GM23338 (cell line): ENCODE measurements at regions not wholly inside any gene's neighbourhood (a gene's known extent, or its start where the extent isn't known, plus 50 kb on each side); places are given as distances from the start of the nearest gene placed in this dataset.

Source experiments
- ATAC-seq: fragments of 200-7000 bp; cut with Tn5 transposase; 3 replicates; pipeline ENCODE4 v1.9.1; 2020
- DNase-seq: peaks from one replicate; pipeline ENCODE4 v3.0.0-alpha.2; 2015; ENCODE audit warnings: low spot score
- H2AFZ ChIP-seq: fragments of 200-600 bp; sonication (generic); 2 replicates; pipeline ENCODE4 v1.8.0; 2016; ENCODE audit warnings: antibody characterized with exemption, mild to moderate bottlenecking, moderate library complexity
- H3F3A ChIP-seq: fragments of 200-600 bp; sonication (generic); replicated peaks from 2 replicates; pipeline ENCODE4 v1.8.0; 2017; ENCODE audit warnings: antibody characterized with exemption, mixed run types, low read depth
- H3K27ac ChIP-seq: fragments of 200-600 bp; sonication (generic); 2 replicates; pipeline ENCODE4 v1.6.1; 2016; ENCODE audit warnings: low read depth
- H3K27me3 ChIP-seq: fragments of 200-600 bp; sonication (generic); 2 replicates; pipeline ENCODE4 v1.8.0; 2016; ENCODE audit warnings: mild to moderate bottlenecking, mixed run types, moderate library complexity; ENCODE audit not compliant: insufficient read depth
- H3K36me3 ChIP-seq: fragments of 200-600 bp; sonication (generic); 2 replicates; pipeline ENCODE4 v1.8.0; 2016; ENCODE audit warnings: mild to moderate bottlenecking; ENCODE audit not compliant: insufficient read depth
- H3K4me1 ChIP-seq: fragments of 200-600 bp; sonication (generic); 2 replicates; pipeline ENCODE4 v1.8.0; 2016; ENCODE audit warnings: mild to moderate bottlenecking, moderate library complexity; ENCODE audit not compliant: insufficient read depth
- H3K4me2 ChIP-seq: fragments of 200-600 bp; sonication (generic); 2 replicates; pipeline ENCODE4 v1.7.1; 2017; ENCODE audit warnings: mixed run types
- H3K4me3 ChIP-seq: fragments of 200-600 bp; sonication (generic); 2 replicates; pipeline ENCODE4 v1.6.1; 2016; ENCODE audit warnings: mixed run types
- H3K79me2 ChIP-seq: fragments of 200-600 bp; sonication (generic); replicated peaks from 2 replicates; pipeline ENCODE4 v1.8.0; 2017; ENCODE audit warnings: mild to moderate bottlenecking; ENCODE audit not compliant: insufficient read depth
- H3K9me2 ChIP-seq: fragments of 200-600 bp; sonication (generic); 2 replicates; pipeline ENCODE4 v1.8.0; 2017; ENCODE audit not compliant: insufficient read depth
- H4K20me1 ChIP-seq: fragments of 200-600 bp; sonication (generic); replicated peaks from 2 replicates; pipeline ENCODE4 v1.8.0; 2017; ENCODE audit warnings: mild to moderate bottlenecking; ENCODE audit not compliant: insufficient read depth
- H3K27ac Mint-ChIP-seq: 2 replicates; pipeline ENCODE4 v1.8.0; 2020; ENCODE audit warnings: inconsistent platforms, mild to moderate bottlenecking, moderate library complexity, mixed read lengths
- H3K27me3 Mint-ChIP-seq: 3 replicates; pipeline ENCODE4 v1.8.0; 2022; ENCODE audit warnings: low read depth, mild to moderate bottlenecking, moderate library complexity, mixed read lengths, inconsistent platforms; ENCODE audit not compliant: insufficient read depth, poor library complexity
- H3K36me3 Mint-ChIP-seq: 3 replicates; pipeline ENCODE4 v1.8.0; 2021; ENCODE audit warnings: low read depth, mild to moderate bottlenecking, inconsistent platforms, moderate library complexity, mixed read lengths
- H3K4me1 Mint-ChIP-seq: 3 replicates; pipeline ENCODE4 v1.8.0; 2020; ENCODE audit warnings: mild to moderate bottlenecking, inconsistent platforms, mixed read lengths
- H3K4me3 Mint-ChIP-seq: 3 replicates; pipeline ENCODE4 v1.8.0; 2021; ENCODE audit warnings: moderate library complexity, mild to moderate bottlenecking, inconsistent platforms, mixed read lengths
- H3K9me3 Mint-ChIP-seq: 3 replicates; pipeline ENCODE4 v1.8.0; 2020; ENCODE audit warnings: moderate library complexity, mild to moderate bottlenecking, inconsistent platforms, mixed read lengths
- CREB1 ChIP-seq: fragments of 250-450 bp; sonication (Bioruptor Pico); IDR thresholded peaks from 2 replicates; pipeline ENCODE4 v1.5.0; 2020; ENCODE audit warnings: low read depth, mild to moderate bottlenecking, moderate library complexity
- ETS1 ChIP-seq: IDR thresholded peaks from 2 replicates; pipeline ENCODE4 v1.6.1; 2016; ENCODE audit warnings: antibody characterized with exemption
- EZH2phosphoT487 ChIP-seq: fragments of 200-600 bp; sonication (generic); IDR thresholded peaks from one replicate; pipeline ENCODE4 v1.8.1; 2018; ENCODE audit warnings: antibody characterized with exemption; ENCODE audit not compliant: unreplicated experiment
- POLR2AphosphoS5 ChIP-seq: IDR thresholded peaks from 2 replicates; pipeline ENCODE4 v1.6.1; 2016; ENCODE audit warnings: antibody characterized with exemption, low read depth
- STAT1 ChIP-seq: IDR thresholded peaks from one replicate; pipeline ENCODE4 v1.6.1; 2016; ENCODE audit warnings: antibody characterized with exemption; ENCODE audit not compliant: unreplicated experiment
- ZNF114 ChIP-seq: fragments of 250-450 bp; sonication (Bioruptor Pico); IDR thresholded peaks from 2 replicates; pipeline ENCODE4 v1.5.0; 2020; ENCODE audit warnings: mild to moderate bottlenecking, moderate library complexity
- ZNF331 ChIP-seq: fragments of 250-450 bp; sonication (Bioruptor Pico); IDR thresholded peaks from 2 replicates; pipeline ENCODE4 v1.5.0; 2020; ENCODE audit warnings: low read depth, mild to moderate bottlenecking, moderate library complexity
- ZNF462 ChIP-seq: fragments of 250-450 bp; sonication (Bioruptor Pico); IDR thresholded peaks from 2 replicates; pipeline ENCODE4 v1.5.0; 2020; ENCODE audit warnings: mild to moderate bottlenecking, moderate library complexity

GRCh38 chr6:122068291-122068769 lies 331.1 kb upstream of the HSF2 start:
- Mint-ChIP-seq H3K36me3 (no peaks in the 10 kb centered on the region), H3K27me3 (no peaks in the 10 kb centered on the region), H3K4me1 (peaks cover 6% of the 10 kb centered on the region; the same call in 2 of the 3 replicates), H3K9me3 (no peaks in the 10 kb centered on the region; the same call in 2 of the 3 replicates), H3K27ac (no peak overlapping the region), H3K4me3 (no peak overlapping the region)
- H3K27ac ChIP-seq = no peak overlapping the region
- DNase-seq (no peak), ATAC-seq (no peak)
- TF ChIP-seq EZH2phosphoT487 (no peak), CREB1 (CRISPR knock-in tag) (no peak), ZNF114 (no peak)
- H4K20me1 ChIP-seq = no peaks in the 10 kb centered on the region
- H3K9me2 ChIP-seq = no peaks in the 10 kb centered on the region
- H3K36me3 ChIP-seq = no peaks in the 10 kb centered on the region
- H3K4me2 ChIP-seq = no peak overlapping the region
- no peak overlapping the region for H2AFZ ChIP-seq
- H3F3A ChIP-seq = no peaks in the 10 kb centered on the region
- peaks cover 8% of the 10 kb centered on the region for H3K4me1 ChIP-seq
- H3K79me2 ChIP-seq = no peaks in the 10 kb centered on the region
- no peak overlapping the region for H3K4me3 ChIP-seq
- no peaks in the 10 kb centered on the region for H3K27me3 ChIP-seq

GRCh38 chr6:122069932-122070331 lies 329.5 kb upstream of the HSF2 start:
- no peaks in the 10 kb centered on the region for H3K36me3 Mint-ChIP-seq
- peaks cover 5% of the 10 kb centered on the region; the same call in 2 of the 3 replicates for H3K4me1 Mint-ChIP-seq
- no peaks in the 10 kb centered on the region; the same call in 2 of the 3 replicates for H3K9me3 Mint-ChIP-seq
- peaks cover under 1% of the 10 kb centered on the region; the same call in 1 of the 2 replicates for H3K4me1 ChIP-seq
- no peak for DNase-seq
- H3K4me3 Mint-ChIP-seq = no peak overlapping the region
- TF ChIP-seq ZNF331 (no peak), CREB1 (CRISPR knock-in tag) (no peak), ZNF114 (no peak), STAT1 (no peak), ETS1 (no peak), POLR2AphosphoS5 (no peak)
- no peak overlapping the region for H3K27ac ChIP-seq
- H3K9me2 ChIP-seq = no peaks in the 10 kb centered on the region
- H3K4me3 ChIP-seq = no peak overlapping the region
- H3K27ac Mint-ChIP-seq = no peak overlapping the region
- no peaks in the 10 kb centered on the region for H3K27me3 Mint-ChIP-seq
- H3K4me2 ChIP-seq = no peak overlapping the region
- H3K36me3 ChIP-seq = no peaks in the 10 kb centered on the region
- no peak overlapping the region for H2AFZ ChIP-seq
- H3K79me2 ChIP-seq = no peaks in the 10 kb centered on the region
- no peaks in the 10 kb centered on the region for H3F3A ChIP-seq
- H3K27me3 ChIP-seq = no peaks in the 10 kb centered on the region
- no peaks in the 10 kb centered on the region for H4K20me1 ChIP-seq
- no peak for ATAC-seq

GRCh38 chr6:122072014-122072647 lies 327.3 kb upstream of the HSF2 start:
- no peak overlapping the region for H3K27ac ChIP-seq
- H3K36me3 ChIP-seq = no peaks in the 10 kb centered on the region
- Mint-ChIP-seq H3K4me1 (peaks cover 10% of the 10 kb centered on the region), H3K4me3 (no peak overlapping the region), H3K27ac (no peak overlapping the region), H3K27me3 (no peaks in the 10 kb centered on the region), H3K36me3 (no peaks in the 10 kb centered on the region), H3K9me3 (no peaks in the 10 kb centered on the region; the same call in 2 of the 3 replicates)
- no peaks in the 10 kb centered on the region for H3K27me3 ChIP-seq
- no peak overlapping the region for H3K4me3 ChIP-seq
- no peaks in the 10 kb centered on the region for H3K9me2 ChIP-seq
- H3K4me2 ChIP-seq = no peak overlapping the region
- no peaks in the 10 kb centered on the region for H3F3A ChIP-seq
- H3K79me2 ChIP-seq = no peaks in the 10 kb centered on the region
- no peaks in the 10 kb centered on the region for H4K20me1 ChIP-seq
- DNase-seq (no peak), ATAC-seq (no peak)
- peaks cover 9% of the 10 kb centered on the region; the same call in 1 of the 2 replicates for H3K4me1 ChIP-seq
- H2AFZ ChIP-seq = no peak overlapping the region
- TF ChIP-seq STAT1 (no peak), ZNF462 (CRISPR knock-in tag) (no peak)
